Right cardiac atrium (tissue), 5 donors: ENCODE measurements at regions not wholly inside any gene's neighbourhood (a gene's known extent, or its start where the extent isn't known, plus 50 kb on each side); places are given as distances from the start of the nearest gene placed in this dataset.

Experiments
- ATAC-seq, 2 donors: fragments of 200-7000 bp; cut with Tn5 transposase; one replicate each; pipeline versions ENCODE4 v1.8.0 to v1.9.1; 2020; ENCODE audit warnings: moderate library complexity in 2 of 2, mild to moderate bottlenecking in 1 of 2
- DNase-seq, 3 donors: peaks; one replicate each; pipeline ENCODE4 v3.0.0-alpha.2; 2020
- H3K27ac ChIP-seq: one replicate; pipeline ENCODE4 v1.5.1; 2013; ENCODE audit warnings: mild to moderate bottlenecking, low read length, control low read depth, moderate library complexity
- H3K27me3 ChIP-seq: one replicate; pipeline ENCODE4 v1.6.1; 2013; ENCODE audit not compliant: control insufficient read depth, insufficient read depth
- H3K4me1 ChIP-seq: one replicate; pipeline ENCODE4 v1.6.1; 2013; ENCODE audit warnings: low read length; ENCODE audit not compliant: control insufficient read depth, insufficient read depth
- H3K4me3 ChIP-seq: one replicate; pipeline ENCODE4 v1.5.1; 2013; ENCODE audit warnings: low read length, control low read depth
- H3K9me3 ChIP-seq: one replicate; pipeline ENCODE4 v1.6.1; 2013; ENCODE audit warnings: low read length; ENCODE audit not compliant: control insufficient read depth
- WGBS: extraction: QIAGEN DNeasy Blood & Tissue Kit; methylation state at CpG from one replicate; pipeline ENCODE4 v1.1.7; 2013; 5-methylcytosine and 5-hydroxymethylcytosine counted together
- intact Hi-C, 4 donors: fragments of 100-400 bp; cut with DNase I; formaldehyde crosslinking; loops; one replicate each; pipeline versions ENCODE4 v1.11.0 to v1.14.0; 2022 to 2023
- donor health status: healthy with polysubstance abuse.
- donor health status: DM: no; HTN: yes; CAD: no.
- donor health status: DM: no; HTN: no; CAD: no.
- donor health status: DM: no; HTN: yes; CAD: no; lungs with severe emphysema.
- donor health status: DM: yes; HTN: yes; CAD: no.

DNA sequence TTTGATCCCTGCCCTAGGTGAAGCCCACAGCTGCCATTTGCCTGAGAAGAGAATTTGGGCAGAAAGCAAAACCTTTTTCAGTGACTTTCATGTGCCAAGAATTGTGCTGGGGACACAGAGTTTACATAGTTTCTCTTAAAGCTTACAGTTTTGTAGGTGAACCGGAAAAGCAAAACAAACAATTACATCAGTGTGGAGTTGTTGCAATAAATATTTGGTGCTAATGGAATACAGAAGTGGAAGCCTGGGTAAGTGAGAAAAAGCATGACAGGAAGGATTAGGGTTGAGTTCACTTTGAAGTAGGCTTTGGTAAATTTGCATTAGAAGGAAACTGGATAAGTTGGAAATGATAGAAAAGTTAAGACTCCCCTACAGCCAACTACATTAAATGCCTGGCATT, 82.7 kb downstream of the RASSF10 start:
- H3K9me3 ChIP-seq: no peaks in the 10 kb centered on the region
- WGBS: 92% methylated on average over 1 of the region's 1 CpG
- no peaks in the 10 kb centered on the region for H3K4me1 ChIP-seq
- no peak overlapping the region for H3K4me3 ChIP-seq
- ATAC-seq (no peak), DNase-seq (no peak)
- intact Hi-C loops: no loop called here
- H3K27ac ChIP-seq: no peak overlapping the region
- no peaks in the 10 kb centered on the region for H3K27me3 ChIP-seq

DNA sequence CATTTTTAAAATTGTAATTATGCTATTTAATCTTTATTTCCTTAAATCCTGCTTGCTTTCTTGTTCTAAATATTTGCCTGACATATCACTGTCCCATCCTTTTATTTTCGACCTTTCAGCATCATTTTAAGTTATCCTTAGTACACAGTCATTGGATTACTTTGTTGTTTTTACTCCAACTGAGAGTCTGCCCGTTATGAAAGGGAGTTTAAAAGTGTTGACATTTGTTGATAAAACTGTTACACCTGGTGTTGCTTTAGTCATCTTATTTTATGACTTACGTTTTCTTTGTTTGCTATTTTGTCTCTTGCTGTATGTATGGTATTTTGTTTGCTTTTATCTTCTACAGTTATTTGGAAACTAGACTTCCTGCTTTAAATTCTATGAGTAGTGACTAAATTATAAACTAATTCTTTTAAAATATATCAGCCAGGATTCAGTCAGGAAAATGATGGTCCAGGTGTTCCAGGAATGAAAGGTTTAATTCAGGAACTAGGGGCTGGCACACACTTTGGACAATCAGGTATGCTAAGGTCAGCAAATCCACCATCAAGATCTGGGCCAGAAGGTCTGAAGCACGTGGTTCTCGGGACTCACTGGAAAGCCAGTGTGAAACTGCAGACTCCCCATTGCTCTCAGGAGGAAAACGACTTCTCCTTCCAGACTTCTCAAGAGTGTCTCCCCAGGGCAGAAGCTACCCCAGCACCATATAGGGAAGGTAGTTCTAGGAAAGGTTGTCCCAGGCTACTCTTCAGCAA, 86.0 kb downstream of the RASSF10 start:
- Histone ChIP-seq H3K4me1 (no peaks in the 10 kb centered on the region), H3K4me3 (no peak overlapping the region), H3K27me3 (no peaks in the 10 kb centered on the region), H3K27ac (no peak overlapping the region), H3K9me3 (no peaks in the 10 kb centered on the region)
- ATAC-seq: no peak
- intact Hi-C loops: no loop called here
- WGBS: 53% methylated on average over 6 of the region's 6 CpGs
- DNase-seq: no peak

DNA sequence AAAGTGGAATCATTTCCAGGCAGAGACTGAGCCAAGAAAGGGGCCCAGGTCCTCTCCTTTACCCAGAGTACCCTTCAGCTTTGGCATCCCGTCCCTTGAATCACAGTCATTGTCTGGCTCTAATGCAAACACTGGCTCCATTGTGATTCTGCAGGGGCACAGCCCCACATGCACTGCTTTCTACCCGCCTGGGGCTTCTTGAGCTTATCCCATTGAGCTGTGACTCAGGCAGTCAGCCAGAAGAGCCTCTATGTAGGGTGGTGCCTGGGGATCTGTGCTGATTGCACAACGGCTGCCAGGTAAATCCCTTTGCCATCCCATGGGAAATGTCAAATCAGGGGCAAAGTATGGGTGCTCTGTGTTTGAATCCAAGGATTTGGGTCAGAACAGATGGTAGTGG, 88.9 kb downstream of the RASSF10 start:
- Histone ChIP-seq H3K4me1 (no peaks in the 10 kb centered on the region), H3K9me3 (no peaks in the 10 kb centered on the region), H3K4me3 (no peak overlapping the region), H3K27ac (no peak overlapping the region), H3K27me3 (no peaks in the 10 kb centered on the region)
- intact Hi-C loops: no loop called here
- DNase-seq (no peak), ATAC-seq (no peak)
- 79% methylated on average over 3 of the region's 3 CpGs for WGBS

DNA sequence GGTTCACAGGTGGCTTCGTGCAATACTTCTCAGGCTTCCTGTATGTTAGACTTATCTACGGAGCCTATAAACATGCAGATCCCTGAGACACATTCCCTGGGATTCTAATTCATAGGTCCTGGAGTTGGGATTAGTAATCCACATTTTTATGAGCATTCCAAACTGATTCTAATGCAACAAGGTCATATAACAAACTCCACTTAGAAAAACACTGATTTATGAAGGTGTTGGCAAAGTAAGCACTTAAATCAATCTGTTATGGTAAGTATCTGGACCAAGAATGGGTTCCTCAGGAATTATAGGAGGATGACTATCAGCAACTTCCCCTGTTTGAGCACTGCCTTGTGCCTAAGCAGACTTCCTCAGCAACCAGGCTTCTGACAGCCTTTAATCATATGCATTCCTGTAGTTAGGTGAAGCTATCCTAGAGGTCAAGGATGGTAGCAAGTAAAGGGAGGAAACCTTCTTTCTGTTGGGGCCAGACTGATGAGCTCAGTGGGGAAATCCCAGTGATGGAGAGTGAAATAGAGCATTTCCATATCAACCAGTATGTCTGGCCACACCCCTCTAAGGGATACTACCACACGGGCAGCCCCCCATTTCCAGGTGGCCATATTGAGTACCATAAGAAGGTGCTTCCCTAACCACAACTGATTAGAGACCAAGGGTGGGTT, 89.6 kb downstream of the RASSF10 start:
- no peaks in the 10 kb centered on the region for H3K9me3 ChIP-seq
- no peak for ATAC-seq
- DNase-seq: no peak
- no peaks in the 10 kb centered on the region for H3K4me1 ChIP-seq
- intact Hi-C loops: no loop called here
- no peak overlapping the region for H3K4me3 ChIP-seq
- 91% methylated on average over 3 of the region's 3 CpGs for WGBS
- no peaks in the 10 kb centered on the region for H3K27me3 ChIP-seq
- no peak overlapping the region for H3K27ac ChIP-seq

DNA sequence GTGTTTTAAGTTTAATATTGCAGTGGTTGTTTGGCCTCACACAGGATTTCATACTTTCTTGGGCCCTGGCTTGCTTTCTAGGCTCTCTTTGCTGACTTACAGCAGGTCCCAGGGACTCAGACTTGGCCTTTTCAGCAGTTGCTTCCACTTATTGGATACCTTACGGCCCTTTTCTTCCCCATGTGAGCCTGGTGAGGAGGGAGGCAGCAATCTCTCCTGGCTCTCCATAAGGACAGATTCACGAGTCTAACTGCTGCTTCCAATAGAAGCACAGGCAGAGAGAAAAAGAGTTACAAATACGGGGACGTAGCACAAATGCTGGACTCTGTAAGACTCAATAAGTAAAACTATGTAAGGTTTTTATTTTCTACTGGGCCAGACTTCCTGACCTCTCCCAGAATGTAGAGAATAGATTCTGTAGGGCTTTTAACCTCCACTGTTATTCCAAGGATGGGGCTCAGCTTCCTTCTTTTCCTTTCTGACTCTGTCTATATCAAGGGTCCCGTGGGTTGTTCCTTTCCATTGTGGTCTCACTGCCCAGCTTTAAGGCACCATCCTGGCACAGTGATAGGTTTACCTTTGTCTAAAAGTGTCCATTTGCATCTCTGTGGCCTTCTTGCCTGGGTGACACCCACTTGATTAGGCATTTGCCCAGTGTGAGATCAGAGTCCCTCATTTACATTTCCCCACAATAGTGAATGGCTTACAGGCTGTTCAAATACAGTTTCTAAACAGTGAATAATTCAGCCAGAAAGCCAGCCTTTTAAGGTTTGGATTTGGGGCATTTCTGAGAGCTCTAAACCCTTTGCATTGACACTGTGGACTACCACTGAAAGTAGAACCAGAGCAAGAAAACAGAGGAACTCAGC, 92.8 kb downstream of the RASSF10 start:
- no peak for DNase-seq
- peaks cover 4% of the 10 kb centered on the region for H3K4me1 ChIP-seq
- no peak for ATAC-seq
- H3K27ac ChIP-seq: no peak overlapping the region
- intact Hi-C loops: no loop called here
- 79% methylated on average over 5 of the region's 5 CpGs for WGBS
- H3K9me3 ChIP-seq: no peaks in the 10 kb centered on the region
- no peaks in the 10 kb centered on the region for H3K27me3 ChIP-seq
- no peak overlapping the region for H3K4me3 ChIP-seq

DNA sequence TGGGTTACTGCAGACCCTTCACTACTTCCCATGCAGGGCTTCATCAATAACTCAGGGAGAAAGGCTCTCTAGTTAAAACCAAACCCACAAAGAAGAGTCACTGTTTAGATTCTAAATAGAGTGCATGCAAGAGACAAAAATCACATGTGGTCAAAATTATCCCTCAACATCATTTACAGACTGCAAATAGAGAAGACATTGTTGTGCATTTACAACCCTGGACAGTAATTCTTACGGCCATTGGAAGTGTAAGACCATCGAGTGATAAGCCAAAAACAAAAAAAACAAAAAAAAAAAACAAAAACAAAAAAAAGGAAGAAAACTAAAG, 93.4 kb downstream of the RASSF10 start:
- WGBS: 69% methylated on average over 2 of the region's 2 CpGs
- intact Hi-C loops: no loop called here
- ATAC-seq: no peak

DNA sequence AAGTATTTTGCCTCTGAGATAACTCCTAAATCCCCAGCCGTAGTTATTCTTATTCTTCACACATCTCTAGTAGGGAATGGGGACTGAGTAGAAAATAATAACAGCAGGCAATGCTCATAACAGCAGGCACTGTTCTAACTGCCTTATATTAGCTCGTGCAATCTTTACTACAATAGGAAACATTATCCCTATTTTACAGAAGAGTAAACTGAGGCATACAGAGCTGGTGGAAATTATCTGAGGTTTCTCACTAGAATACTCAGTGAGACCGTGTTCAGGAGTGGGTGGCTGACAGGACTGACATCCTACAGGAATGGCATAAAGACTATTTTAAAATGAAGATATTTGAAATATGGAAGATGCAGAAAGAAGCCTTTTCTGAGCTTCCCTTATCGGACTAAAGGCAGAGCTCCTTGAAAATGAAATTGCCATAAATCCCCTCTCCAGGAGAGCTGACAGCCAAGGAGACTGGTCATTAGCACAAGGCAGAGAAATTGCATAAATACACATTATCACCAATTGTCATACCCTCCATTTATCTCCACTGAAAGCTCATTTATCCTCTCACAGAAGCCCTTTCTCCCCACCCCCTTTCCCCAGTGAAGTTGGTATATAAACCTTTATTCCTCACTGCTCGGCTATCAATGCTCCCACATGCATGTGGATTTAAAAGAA, 93.9 kb downstream of the RASSF10 start:
- Histone ChIP-seq H3K4me1 (peaks cover 4% of the 10 kb centered on the region), H3K9me3 (no peaks in the 10 kb centered on the region), H3K4me3 (no peak overlapping the region), H3K27ac (no peak overlapping the region), H3K27me3 (no peaks in the 10 kb centered on the region)
- ATAC-seq (no peak), DNase-seq (no peak)
- intact Hi-C loops: no loop called here
- WGBS: 74% methylated on average over 5 of the region's 5 CpGs

More for the DNA sequence above, 93.4 kb downstream of the RASSF10 start:
- Histone ChIP-seq H3K27ac (no peak overlapping the region), H3K9me3 (no peaks in the 10 kb centered on the region), H3K27me3 (no peaks in the 10 kb centered on the region), H3K4me1 (peaks cover 4% of the 10 kb centered on the region), H3K4me3 (no peak overlapping the region)
- DNase-seq: no peak

DNA sequence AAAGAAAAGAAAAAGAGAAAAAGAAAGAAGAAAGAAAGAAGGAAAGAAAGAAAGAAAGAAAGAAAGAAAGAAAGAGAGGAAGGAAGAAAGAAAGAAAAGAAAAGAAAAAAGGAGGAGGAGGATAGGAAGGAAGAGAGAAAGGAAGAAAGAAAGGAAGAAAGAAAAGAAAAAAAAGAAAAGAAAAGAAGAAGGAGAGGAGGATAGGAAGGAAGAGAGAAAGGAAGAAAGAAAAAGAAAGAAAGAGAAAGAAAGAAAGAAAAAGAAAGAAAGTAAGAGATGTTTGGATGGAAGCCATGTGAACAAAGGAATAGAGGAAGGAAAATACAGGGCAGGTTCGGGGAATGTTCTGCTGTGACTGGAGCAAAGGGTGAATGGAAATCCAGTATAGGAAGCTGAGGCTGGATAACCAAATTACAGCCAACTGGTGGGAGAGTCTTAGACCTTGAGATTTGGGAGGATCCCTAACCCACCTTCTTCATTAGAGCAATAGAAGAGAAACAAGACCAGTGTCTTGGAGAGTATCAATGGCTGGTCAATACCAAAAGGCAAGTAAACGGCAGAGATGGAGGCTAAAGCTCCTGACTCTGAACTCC, 94.9 kb downstream of the RASSF10 start:
- intact Hi-C loops: no loop called here
- no peak overlapping the region for H3K27ac ChIP-seq
- DNase-seq (no peak), ATAC-seq (no peak)
- no peaks in the 10 kb centered on the region for H3K9me3 ChIP-seq
- peaks cover 4% of the 10 kb centered on the region for H3K4me1 ChIP-seq
- 33% methylated on average over 2 of the region's 2 CpGs for WGBS
- no peaks in the 10 kb centered on the region for H3K27me3 ChIP-seq
- H3K4me3 ChIP-seq: no peak overlapping the region

DNA sequence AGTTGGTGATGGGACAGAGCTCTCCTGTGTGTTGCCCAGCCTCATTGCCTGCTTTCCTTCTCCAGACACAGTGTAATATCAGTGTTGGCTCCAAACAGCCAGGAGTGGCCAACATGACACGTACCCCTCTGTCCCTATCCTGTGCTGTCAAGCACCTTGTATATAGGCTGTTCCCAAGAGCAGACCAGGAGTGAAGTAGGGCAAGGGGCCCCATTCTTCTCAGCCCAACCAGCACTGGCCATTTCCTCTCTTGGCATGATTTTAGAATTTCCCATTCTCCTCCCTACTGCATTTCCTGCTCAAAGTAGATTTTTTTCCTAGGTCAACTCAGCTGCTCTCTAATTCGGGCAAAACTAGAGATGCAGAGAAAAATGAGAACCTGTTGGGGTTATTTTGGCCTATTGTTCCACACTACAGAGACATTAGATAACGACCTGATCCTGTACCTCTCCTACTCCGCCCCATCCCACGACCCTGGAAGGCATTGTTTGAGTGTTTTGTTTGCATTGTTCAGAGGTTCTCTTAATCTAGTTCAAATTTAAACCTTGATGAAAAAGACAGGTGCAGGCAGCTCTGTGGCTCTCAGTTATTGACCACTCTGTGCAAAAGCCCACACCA, 95.6 kb downstream of the RASSF10 start:
- Histone ChIP-seq H3K4me3 (no peak overlapping the region), H3K27ac (no peak overlapping the region), H3K9me3 (no peaks in the 10 kb centered on the region), H3K27me3 (no peaks in the 10 kb centered on the region), H3K4me1 (peaks cover 4% of the 10 kb centered on the region)
- peak; percentile 68 to 94 for ATAC-seq
- intact Hi-C loops: no loop called here
- DNase-seq: peak in 1 of 3 donors; percentile 17
- 52% methylated on average over 5 of the region's 5 CpGs for WGBS

DNA sequence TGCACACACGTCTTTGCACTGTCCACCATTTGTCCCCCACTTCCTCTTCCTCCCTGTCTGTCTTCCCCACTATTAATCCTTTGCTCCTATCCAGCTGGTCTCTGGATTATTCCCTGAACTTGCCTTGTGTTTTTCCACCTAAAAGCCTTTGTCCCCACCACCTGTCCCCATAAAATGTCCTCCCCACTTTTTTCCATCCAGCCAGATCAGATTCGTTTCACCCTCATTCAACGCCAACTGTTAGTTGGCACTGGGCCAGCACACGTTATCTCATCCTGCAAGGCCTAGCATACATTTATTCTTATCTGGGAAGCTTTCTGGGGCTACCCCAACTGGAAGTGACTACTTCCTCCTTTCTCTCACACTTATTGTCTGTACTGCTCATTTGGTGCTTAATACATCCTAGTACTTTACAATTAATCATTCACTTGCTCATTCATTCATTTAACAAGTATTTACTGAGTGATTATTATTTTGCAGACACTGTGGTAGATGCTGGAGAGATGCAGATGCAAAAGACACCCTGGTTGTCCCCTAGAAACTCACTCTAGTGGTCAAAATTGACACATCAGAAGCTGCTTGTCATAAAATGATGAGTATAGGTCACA, 96.2 kb downstream of the RASSF10 start:
- peak; percentile 61 to 75 for ATAC-seq
- WGBS: 12% methylated on average over 4 of the region's 4 CpGs
- peaks cover 4% of the 10 kb centered on the region for H3K4me1 ChIP-seq
- no peak overlapping the region for H3K27ac ChIP-seq
- intact Hi-C loops: no loop called here
- H3K4me3 ChIP-seq: no peak overlapping the region
- H3K27me3 ChIP-seq: no peaks in the 10 kb centered on the region
- peak in 2 of 3 donors; percentile 52 to 63 for DNase-seq
- H3K9me3 ChIP-seq: no peaks in the 10 kb centered on the region
